ENCODE measurements at regions not wholly inside any gene's neighbourhood (a gene's known extent, or its start where the extent isn't known, plus 50 kb on each side); places are given as distances from the start of the nearest gene placed in this dataset.

DNA sequence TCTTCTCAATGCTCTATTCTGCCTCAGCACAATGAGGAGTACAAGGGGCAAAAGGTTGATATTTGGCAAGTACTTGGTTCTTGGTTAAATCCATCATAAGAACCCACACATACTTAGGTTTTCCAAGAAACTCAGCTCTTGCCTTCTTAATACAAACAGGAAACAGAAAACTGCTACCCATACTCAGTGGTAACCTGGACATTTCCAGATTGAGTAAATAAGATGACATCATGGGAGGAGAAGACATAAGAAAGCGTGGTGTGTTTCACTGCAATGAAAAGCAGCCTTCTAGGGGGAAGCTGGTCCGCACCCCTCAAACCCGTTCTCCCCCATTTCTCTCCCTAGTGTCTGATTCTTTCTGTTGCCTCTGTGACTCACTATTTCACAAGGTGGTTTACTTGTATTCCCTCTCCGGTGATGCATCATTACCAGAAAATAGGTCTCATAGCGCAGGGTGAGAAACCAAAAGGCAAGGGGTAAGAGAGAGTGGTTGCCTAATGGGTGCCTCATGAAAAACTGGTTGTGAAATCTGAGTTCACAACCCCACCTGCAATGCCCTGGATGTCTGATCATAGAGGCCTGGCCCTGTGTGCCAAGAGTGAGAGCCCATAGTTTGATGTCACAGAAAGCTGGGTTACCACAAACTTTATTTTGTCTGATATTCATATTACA lies 326.5 kb upstream of the TBX3 start:
- Histone ChIP-seq H3K4me3 (no peak overlapping the region), H3K27ac (no peak overlapping the region)
- TF ChIP-seq, protein P1, sequence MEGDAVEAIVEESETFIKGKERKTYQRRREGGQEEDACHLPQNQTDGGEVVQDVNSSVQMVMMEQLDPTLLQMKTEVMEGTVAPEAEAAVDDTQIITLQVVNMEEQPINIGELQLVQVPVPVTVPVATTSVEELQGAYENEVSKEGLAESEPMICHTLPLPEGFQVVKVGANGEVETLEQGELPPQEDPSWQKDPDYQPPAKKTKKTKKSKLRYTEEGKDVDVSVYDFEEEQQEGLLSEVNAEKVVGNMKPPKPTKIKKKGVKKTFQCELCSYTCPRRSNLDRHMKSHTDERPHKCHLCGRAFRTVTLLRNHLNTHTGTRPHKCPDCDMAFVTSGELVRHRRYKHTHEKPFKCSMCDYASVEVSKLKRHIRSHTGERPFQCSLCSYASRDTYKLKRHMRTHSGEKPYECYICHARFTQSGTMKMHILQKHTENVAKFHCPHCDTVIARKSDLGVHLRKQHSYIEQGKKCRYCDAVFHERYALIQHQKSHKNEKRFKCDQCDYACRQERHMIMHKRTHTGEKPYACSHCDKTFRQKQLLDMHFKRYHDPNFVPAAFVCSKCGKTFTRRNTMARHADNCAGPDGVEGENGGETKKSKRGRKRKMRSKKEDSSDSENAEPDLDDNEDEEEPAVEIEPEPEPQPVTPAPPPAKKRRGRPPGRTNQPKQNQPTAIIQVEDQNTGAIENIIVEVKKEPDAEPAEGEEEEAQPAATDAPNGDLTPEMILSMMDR (IDR thresholded peaks at IDR 0.05) = no peak
- no peak for DNase-seq (ENCODE audit: low spot score)

GRCh38 chr12:115008929-115009328 lies 325.0 kb upstream of the TBX3 start:
- H3K4me3 ChIP-seq = no peak overlapping the region
- TF ChIP-seq, protein P1 (IDR thresholded peaks at IDR 0.05) = no peak
- no peak overlapping the region for H3K27ac ChIP-seq
- no peak for DNase-seq (ENCODE audit: low spot score)

DNA sequence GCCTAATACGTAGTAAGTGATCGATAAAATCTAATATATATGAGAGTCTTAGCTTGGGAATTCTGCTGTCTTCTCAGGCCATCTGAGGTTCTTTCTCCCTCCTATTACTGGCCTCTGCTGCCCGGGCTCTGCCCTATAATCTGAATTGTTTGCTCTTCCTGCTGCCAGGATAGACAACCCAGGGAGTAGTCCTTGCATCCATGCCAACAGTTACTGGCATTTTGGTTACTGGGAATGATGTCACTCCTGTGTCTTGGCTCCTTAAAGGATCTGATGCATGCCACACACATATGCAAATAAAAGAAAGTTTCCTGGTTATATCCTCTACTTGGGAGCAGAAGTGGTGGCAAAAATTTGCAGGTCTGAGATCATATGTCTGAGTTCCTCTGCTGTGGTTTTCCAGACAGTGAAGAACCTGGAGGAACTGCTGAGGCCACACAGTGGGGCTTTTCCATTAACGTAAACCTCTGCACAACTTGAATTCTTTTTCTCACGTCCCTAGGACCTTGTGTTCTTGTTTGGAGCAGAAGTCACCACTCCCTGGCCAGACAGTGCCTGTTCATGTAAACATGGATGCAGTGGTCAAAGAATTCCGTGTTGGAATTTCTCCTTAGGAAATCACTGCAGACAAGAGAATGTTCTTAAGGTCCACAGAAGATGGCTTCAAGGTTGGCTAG lies 320.6 kb upstream of the TBX3 start:
- Histone ChIP-seq H3K27ac (no peak overlapping the region), H3K4me3 (no peak overlapping the region)
- DNase-seq (ENCODE audit: low spot score) = no peak
- TF ChIP-seq, protein P1 (IDR thresholded peaks at IDR 0.05) = no peak

GRCh38 chr12:115002434-115002833 lies 318.5 kb upstream of the TBX3 start:
- no peak overlapping the region for H3K4me3 ChIP-seq
- DNase-seq (ENCODE audit: low spot score) = no peak
- TF ChIP-seq, protein P1 (IDR thresholded peaks at IDR 0.05) = no peak
- no peak overlapping the region for H3K27ac ChIP-seq

DNA sequence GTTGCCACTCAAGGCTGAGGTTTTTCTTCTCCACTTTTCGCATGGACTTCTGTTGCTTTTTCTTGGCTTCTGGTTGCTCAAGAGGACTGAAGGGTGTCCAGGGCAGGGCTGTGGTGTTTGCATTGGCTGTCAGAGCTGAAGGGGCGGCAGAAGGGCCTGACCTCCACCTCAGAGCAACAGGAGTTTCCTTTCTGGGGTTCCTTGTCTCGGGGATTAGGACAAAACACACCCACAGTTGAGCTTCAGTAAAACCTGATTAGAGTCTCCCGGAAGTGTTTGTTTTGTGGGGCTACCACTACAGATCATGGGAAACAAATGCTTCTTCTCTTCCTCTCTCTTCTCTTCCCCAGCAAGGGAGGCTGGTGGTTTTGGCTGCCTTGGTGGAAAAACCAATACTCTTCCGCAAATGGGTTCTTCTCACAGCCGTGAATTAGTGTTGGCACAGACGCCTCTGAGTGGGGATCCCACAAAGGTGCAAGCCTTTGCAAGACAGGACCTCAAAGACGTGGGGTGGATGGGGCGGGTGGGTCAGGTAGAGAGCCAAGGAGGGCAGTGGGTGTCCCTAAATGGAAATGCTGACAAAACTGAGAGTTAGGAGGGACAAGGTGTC lies 317.7 kb upstream of the TBX3 start:
- H3K27ac ChIP-seq = no peak overlapping the region
- TF ChIP-seq, protein P1 (IDR thresholded peaks at IDR 0.05) = no peak
- H3K4me3 ChIP-seq = no peak overlapping the region
- DNase-seq (ENCODE audit: low spot score) = no peak

- TF ChIP-seq, protein P1 (IDR thresholded peaks at IDR 0.05) = no peak
- no peak for DNase-seq (ENCODE audit: low spot score)
- no peak overlapping the region for H3K4me3 ChIP-seq
These were observed 316.1 kb upstream of the TBX3 start for GRCh38 chr12:115000038-115000437.

GRCh38 chr12:114998750-114999128 lies 314.8 kb upstream of the TBX3 start:
- Histone ChIP-seq H3K27ac (no peak overlapping the region), H3K4me3 (no peak overlapping the region)
- DNase-seq (ENCODE audit: low spot score) = no peak
- TF ChIP-seq, protein P1 (IDR thresholded peaks at IDR 0.05) = no peak

More at GRCh38 chr12:115000038-115000437, 316.1 kb upstream of the TBX3 start:
- no peak overlapping the region for H3K27ac ChIP-seq

All from coronary artery (tissue), 2 donors.